WTC11 (cell line): ENCODE measurements at regions not wholly inside any gene's neighbourhood (a gene's known extent, or its start where the extent isn't known, plus 50 kb on each side); places are given as distances from the start of the nearest gene placed in this dataset.

Source experiments
- ATAC-seq: fragments of 200-7000 bp; cut with Tn5 transposase; 2 replicates; pipeline ENCODE4 v1.10.0; 2021; ENCODE audit warnings: mild to moderate bottlenecking, moderate library complexity
- CTCF ChIA-PET: fragments of 300-600 bp; sonication (Branson Sonifier 250); formaldehyde crosslinking; loops from one replicate; lab custom pipeline; 2021; ENCODE audit warnings: antibody characterized with exemption; lab: Charles Lee
- POLR2A ChIA-PET: fragments of 350-600 bp; sonication (Branson Sonifier 250); formaldehyde crosslinking; loops from one replicate; lab custom pipeline; 2021; ENCODE audit warnings: antibody characterized with exemption; lab: Charles Lee
- DNase-seq: peaks from one replicate; pipeline ENCODE4 v3.0.0; 2021; ENCODE audit warnings: low spot score
- H3K27ac Mint-ChIP-seq: 2 replicates; pipeline ENCODE4 v1.8.0; 2021; ENCODE audit warnings: mixed read lengths
- H3K27me3 Mint-ChIP-seq: 2 replicates; pipeline ENCODE4 v1.8.0; 2021; ENCODE audit warnings: low read depth, mild to moderate bottlenecking, moderate library complexity, mixed read lengths
- H3K36me3 Mint-ChIP-seq: 2 replicates; pipeline ENCODE4 v1.8.0; 2021; ENCODE audit warnings: mixed read lengths
- H3K4me1 Mint-ChIP-seq: 2 replicates; pipeline ENCODE4 v1.8.0; 2022; ENCODE audit warnings: mixed read lengths
- H3K4me3 Mint-ChIP-seq: 2 replicates; pipeline ENCODE4 v1.8.0; 2021; ENCODE audit warnings: mild to moderate bottlenecking, moderate library complexity, mixed read lengths
- H3K9me3 Mint-ChIP-seq: 2 replicates; pipeline ENCODE4 v1.8.0; 2021; ENCODE audit warnings: mixed read lengths
- CREM ChIP-seq: sonication (generic); formaldehyde crosslinking; IDR thresholded peaks from 2 replicates; pipeline ENCODE4 v1.8.1; 2022; ENCODE audit warnings: mild to moderate bottlenecking, missing genetic modification reagents, moderate library complexity
- EMX1 ChIP-seq: fragments of 250-450 bp; sonication (Bioruptor Pico); IDR thresholded peaks from 2 replicates; pipeline ENCODE4 v1.8.0; 2021; ENCODE audit warnings: mild to moderate bottlenecking
- ESRRA ChIP-seq: sonication (generic); formaldehyde crosslinking; IDR thresholded peaks from 2 replicates; pipeline ENCODE4 v1.8.1; 2022; ENCODE audit warnings: mild to moderate bottlenecking, missing genetic modification reagents, borderline replicate concordance
- FOXK1 ChIP-seq: sonication (generic); formaldehyde crosslinking; IDR thresholded peaks from 2 replicates; pipeline ENCODE4 v1.8.0; 2022; ENCODE audit warnings: mild to moderate bottlenecking, moderate library complexity, missing genetic modification reagents
- GTF2I ChIP-seq: fragments of 250-450 bp; sonication (Bioruptor Pico); conservative IDR thresholded peaks from 2 replicates; pipeline ENCODE4 v1.4.0; 2021; ENCODE audit warnings: mild to moderate bottlenecking
- NFE2L1 ChIP-seq: sonication (generic); formaldehyde crosslinking; IDR thresholded peaks from 2 replicates; pipeline ENCODE4 v1.8.1; 2023; ENCODE audit warnings: missing genetic modification reagents
- NR1H2 ChIP-seq: sonication (generic); formaldehyde crosslinking; IDR thresholded peaks from 2 replicates; pipeline ENCODE4 v1.9.0; 2021; ENCODE audit warnings: mild to moderate bottlenecking, moderate library complexity, missing genetic modification reagents
- RELA ChIP-seq: sonication (generic); formaldehyde crosslinking; IDR thresholded peaks from 2 replicates; pipeline ENCODE4 v1.8.1; 2022; ENCODE audit warnings: missing genetic modification reagents, mild to moderate bottlenecking, borderline replicate concordance
- TCF7 ChIP-seq: sonication (generic); formaldehyde crosslinking; IDR thresholded peaks from 2 replicates; pipeline ENCODE4 v1.8.0; 2022; ENCODE audit warnings: mild to moderate bottlenecking, low read depth, missing genetic modification reagents, moderate library complexity
- TEAD4 ChIP-seq: sonication (generic); formaldehyde crosslinking; IDR thresholded peaks from 2 replicates; pipeline ENCODE4 v1.8.0; 2022; ENCODE audit warnings: mild to moderate bottlenecking, missing genetic modification reagents
- ZNF121 ChIP-seq: sonication (generic); formaldehyde crosslinking; IDR thresholded peaks from 2 replicates; pipeline ENCODE4 v1.8.0; 2023; ENCODE audit warnings: missing genetic modification reagents
- ZNF317 ChIP-seq: sonication (generic); formaldehyde crosslinking; IDR thresholded peaks from 2 replicates; pipeline ENCODE4 v1.8.1; 2023; ENCODE audit warnings: low read depth, mild to moderate bottlenecking, moderate library complexity, missing genetic modification reagents, borderline replicate concordance
- ZNF423 ChIP-seq: fragments of 250-450 bp; sonication (Bioruptor Pico); IDR thresholded peaks from 2 replicates; pipeline ENCODE4 v2.1.2; 2022; ENCODE audit warnings: mild to moderate bottlenecking, moderate library complexity
- TF ChIP-seq, protein P1 (sequence below): sonication (generic); formaldehyde crosslinking; IDR thresholded peaks from 2 replicates; pipeline ENCODE4 v1.8.1; 2023; ENCODE audit warnings: mild to moderate bottlenecking, missing genetic modification reagents
- TF ChIP-seq, protein P2 (sequence below): sonication (generic); formaldehyde crosslinking; conservative IDR thresholded peaks from 2 replicates; pipeline ENCODE4 v1.8.1; 2022; ENCODE audit warnings: mild to moderate bottlenecking, missing genetic modification reagents
- TF ChIP-seq, protein P3 (sequence below): fragments of 250-450 bp; sonication (Bioruptor Pico); IDR thresholded peaks from 2 replicates; pipeline ENCODE4 v1.9.0; 2021; ENCODE audit warnings: moderate library complexity, mild to moderate bottlenecking, inconsistent platforms, borderline replicate concordance
- TF ChIP-seq, protein P4 (sequence below): sonication (generic); formaldehyde crosslinking; IDR thresholded peaks from 2 replicates; pipeline ENCODE4 v1.8.0; 2022; ENCODE audit warnings: mild to moderate bottlenecking, missing genetic modification reagents
- TF ChIP-seq, protein P5 (sequence below): sonication (generic); formaldehyde crosslinking; conservative IDR thresholded peaks from 2 replicates; pipeline ENCODE4 v1.8.1; 2023; ENCODE audit warnings: mild to moderate bottlenecking, low read depth, missing genetic modification reagents, moderate library complexity
- TF ChIP-seq, protein P6 (sequence below): sonication (generic); formaldehyde crosslinking; IDR thresholded peaks from 2 replicates; pipeline ENCODE4 v1.8.0; 2022; ENCODE audit warnings: mild to moderate bottlenecking, missing genetic modification reagents
- TF ChIP-seq, protein P7 (sequence below): sonication (generic); formaldehyde crosslinking; IDR thresholded peaks from 2 replicates; pipeline ENCODE4 v1.8.0; 2022; ENCODE audit warnings: mild to moderate bottlenecking, missing genetic modification reagents
- TF ChIP-seq, protein P8 (sequence below): sonication (generic); formaldehyde crosslinking; IDR thresholded peaks from 2 replicates; pipeline ENCODE4 v1.8.1; 2022; ENCODE audit warnings: low read depth, missing genetic modification reagents, borderline replicate concordance
- TF ChIP-seq, protein P9 (sequence below): sonication (generic); formaldehyde crosslinking; IDR thresholded peaks from 2 replicates; pipeline ENCODE4 v1.8.0; 2022; ENCODE audit warnings: missing genetic modification reagents

DNA sequence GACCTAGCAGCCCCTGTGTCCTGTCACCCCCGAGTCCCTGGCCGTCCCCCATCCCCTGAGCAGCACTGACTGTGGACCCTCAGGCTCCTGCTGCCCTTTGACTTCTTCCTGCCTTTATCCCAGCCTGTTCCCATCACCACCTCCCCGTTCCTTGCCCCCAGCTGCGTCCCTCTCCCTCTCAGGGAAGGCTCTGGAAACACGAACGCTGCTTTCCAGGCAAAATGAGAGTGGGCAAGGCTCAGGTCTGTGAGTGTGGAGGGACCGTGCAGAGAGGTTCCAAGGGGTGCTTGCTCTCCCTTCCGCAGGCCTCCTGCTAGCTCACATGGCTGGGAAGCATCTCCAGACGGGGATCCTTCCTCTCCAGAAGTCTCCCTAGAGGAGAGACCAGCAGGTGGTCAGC is 501.8 kb upstream of the SALL3 start (continued):
- TF ChIP-seq, protein P1, sequence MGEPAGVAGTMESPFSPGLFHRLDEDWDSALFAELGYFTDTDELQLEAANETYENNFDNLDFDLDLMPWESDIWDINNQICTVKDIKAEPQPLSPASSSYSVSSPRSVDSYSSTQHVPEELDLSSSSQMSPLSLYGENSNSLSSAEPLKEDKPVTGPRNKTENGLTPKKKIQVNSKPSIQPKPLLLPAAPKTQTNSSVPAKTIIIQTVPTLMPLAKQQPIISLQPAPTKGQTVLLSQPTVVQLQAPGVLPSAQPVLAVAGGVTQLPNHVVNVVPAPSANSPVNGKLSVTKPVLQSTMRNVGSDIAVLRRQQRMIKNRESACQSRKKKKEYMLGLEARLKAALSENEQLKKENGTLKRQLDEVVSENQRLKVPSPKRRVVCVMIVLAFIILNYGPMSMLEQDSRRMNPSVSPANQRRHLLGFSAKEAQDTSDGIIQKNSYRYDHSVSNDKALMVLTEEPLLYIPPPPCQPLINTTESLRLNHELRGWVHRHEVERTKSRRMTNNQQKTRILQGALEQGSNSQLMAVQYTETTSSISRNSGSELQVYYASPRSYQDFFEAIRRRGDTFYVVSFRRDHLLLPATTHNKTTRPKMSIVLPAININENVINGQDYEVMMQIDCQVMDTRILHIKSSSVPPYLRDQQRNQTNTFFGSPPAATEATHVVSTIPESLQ (CRISPR knock-in tag), result no peak
- TF ChIP-seq GTF2I, result no peak
- TF ChIP-seq, protein P2, sequence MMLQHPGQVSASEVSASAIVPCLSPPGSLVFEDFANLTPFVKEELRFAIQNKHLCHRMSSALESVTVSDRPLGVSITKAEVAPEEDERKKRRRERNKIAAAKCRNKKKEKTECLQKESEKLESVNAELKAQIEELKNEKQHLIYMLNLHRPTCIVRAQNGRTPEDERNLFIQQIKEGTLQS, result no peak
- TF ChIP-seq, protein P3, sequence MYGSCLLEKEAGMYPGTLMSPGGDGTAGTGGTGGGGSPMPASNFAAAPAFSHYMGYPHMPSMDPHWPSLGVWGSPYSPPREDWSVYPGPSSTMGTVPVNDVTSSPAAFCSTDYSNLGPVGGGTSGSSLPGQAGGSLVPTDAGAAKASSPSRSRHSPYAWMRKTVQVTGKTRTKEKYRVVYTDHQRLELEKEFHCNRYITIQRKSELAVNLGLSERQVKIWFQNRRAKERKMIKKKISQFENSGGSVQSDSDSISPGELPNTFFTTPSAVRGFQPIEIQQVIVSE, result no peak

DNA sequence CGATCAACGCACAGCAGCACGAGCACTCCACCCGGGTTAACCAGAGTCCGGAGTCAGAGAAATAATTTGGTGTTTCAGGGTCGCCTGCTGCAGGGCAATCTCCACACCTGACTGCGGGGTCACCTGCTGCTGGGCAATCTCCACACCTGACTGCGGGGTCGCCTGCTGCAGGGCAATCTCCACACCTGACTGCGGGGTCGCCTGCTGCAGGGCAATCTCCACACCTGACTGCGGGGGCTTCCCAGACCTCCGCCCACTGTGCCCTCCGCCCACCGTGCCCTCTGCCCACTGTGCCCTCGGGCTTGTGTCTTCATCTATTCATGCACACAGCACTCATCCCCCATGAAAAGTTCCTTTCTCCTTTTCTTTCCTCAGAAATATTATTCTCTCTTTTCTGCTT is 500.2 kb upstream of the SALL3 start:
- no peak for DNase-seq
- H3K27me3 Mint-ChIP-seq, result no peaks in the 10 kb centered on the region; the same call in 1 of the 2 replicates
- H3K9me3 Mint-ChIP-seq, result peaks cover 27% of the 10 kb centered on the region
- no peak overlapping the region for H3K27ac Mint-ChIP-seq
- TF ChIP-seq, protein P4, sequence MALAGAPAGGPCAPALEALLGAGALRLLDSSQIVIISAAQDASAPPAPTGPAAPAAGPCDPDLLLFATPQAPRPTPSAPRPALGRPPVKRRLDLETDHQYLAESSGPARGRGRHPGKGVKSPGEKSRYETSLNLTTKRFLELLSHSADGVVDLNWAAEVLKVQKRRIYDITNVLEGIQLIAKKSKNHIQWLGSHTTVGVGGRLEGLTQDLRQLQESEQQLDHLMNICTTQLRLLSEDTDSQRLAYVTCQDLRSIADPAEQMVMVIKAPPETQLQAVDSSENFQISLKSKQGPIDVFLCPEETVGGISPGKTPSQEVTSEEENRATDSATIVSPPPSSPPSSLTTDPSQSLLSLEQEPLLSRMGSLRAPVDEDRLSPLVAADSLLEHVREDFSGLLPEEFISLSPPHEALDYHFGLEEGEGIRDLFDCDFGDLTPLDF, result no peak
- TF ChIP-seq, protein P3, result no peak
- TF ChIP-seq, protein P5, sequence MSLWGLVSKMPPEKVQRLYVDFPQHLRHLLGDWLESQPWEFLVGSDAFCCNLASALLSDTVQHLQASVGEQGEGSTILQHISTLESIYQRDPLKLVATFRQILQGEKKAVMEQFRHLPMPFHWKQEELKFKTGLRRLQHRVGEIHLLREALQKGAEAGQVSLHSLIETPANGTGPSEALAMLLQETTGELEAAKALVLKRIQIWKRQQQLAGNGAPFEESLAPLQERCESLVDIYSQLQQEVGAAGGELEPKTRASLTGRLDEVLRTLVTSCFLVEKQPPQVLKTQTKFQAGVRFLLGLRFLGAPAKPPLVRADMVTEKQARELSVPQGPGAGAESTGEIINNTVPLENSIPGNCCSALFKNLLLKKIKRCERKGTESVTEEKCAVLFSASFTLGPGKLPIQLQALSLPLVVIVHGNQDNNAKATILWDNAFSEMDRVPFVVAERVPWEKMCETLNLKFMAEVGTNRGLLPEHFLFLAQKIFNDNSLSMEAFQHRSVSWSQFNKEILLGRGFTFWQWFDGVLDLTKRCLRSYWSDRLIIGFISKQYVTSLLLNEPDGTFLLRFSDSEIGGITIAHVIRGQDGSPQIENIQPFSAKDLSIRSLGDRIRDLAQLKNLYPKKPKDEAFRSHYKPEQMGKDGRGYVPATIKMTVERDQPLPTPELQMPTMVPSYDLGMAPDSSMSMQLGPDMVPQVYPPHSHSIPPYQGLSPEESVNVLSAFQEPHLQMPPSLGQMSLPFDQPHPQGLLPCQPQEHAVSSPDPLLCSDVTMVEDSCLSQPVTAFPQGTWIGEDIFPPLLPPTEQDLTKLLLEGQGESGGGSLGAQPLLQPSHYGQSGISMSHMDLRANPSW, result no peak
- TF ChIP-seq ZNF423 (CRISPR knock-in tag) (no peak), CREM (CRISPR knock-in tag) (no peak), ESRRA (CRISPR knock-in tag) (no peak), NFE2L1 (CRISPR knock-in tag) (no peak), FOXK1 (CRISPR knock-in tag) (no peak), ZNF121 (no peak), ZNF317 (CRISPR knock-in tag) (no peak), GTF2I (no peak), TCF7 (no peak), NR1H2 (CRISPR knock-in tag) (no peak), RELA (CRISPR knock-in tag) (no peak), EMX1 (CRISPR knock-in tag) (no peak), TEAD4 (CRISPR knock-in tag) (no peak)
- TF ChIP-seq, protein P6, sequence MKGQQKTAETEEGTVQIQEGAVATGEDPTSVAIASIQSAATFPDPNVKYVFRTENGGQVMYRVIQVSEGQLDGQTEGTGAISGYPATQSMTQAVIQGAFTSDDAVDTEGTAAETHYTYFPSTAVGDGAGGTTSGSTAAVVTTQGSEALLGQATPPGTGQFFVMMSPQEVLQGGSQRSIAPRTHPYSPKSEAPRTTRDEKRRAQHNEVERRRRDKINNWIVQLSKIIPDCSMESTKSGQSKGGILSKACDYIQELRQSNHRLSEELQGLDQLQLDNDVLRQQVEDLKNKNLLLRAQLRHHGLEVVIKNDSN, result no peak
- TF ChIP-seq, protein P7, sequence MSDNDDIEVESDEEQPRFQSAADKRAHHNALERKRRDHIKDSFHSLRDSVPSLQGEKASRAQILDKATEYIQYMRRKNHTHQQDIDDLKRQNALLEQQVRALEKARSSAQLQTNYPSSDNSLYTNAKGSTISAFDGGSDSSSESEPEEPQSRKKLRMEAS, result no peak
- TF ChIP-seq, protein P8, sequence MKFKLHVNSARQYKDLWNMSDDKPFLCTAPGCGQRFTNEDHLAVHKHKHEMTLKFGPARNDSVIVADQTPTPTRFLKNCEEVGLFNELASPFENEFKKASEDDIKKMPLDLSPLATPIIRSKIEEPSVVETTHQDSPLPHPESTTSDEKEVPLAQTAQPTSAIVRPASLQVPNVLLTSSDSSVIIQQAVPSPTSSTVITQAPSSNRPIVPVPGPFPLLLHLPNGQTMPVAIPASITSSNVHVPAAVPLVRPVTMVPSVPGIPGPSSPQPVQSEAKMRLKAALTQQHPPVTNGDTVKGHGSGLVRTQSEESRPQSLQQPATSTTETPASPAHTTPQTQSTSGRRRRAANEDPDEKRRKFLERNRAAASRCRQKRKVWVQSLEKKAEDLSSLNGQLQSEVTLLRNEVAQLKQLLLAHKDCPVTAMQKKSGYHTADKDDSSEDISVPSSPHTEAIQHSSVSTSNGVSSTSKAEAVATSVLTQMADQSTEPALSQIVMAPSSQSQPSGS (CRISPR knock-in tag), result no peak
- TF ChIP-seq, protein P9, sequence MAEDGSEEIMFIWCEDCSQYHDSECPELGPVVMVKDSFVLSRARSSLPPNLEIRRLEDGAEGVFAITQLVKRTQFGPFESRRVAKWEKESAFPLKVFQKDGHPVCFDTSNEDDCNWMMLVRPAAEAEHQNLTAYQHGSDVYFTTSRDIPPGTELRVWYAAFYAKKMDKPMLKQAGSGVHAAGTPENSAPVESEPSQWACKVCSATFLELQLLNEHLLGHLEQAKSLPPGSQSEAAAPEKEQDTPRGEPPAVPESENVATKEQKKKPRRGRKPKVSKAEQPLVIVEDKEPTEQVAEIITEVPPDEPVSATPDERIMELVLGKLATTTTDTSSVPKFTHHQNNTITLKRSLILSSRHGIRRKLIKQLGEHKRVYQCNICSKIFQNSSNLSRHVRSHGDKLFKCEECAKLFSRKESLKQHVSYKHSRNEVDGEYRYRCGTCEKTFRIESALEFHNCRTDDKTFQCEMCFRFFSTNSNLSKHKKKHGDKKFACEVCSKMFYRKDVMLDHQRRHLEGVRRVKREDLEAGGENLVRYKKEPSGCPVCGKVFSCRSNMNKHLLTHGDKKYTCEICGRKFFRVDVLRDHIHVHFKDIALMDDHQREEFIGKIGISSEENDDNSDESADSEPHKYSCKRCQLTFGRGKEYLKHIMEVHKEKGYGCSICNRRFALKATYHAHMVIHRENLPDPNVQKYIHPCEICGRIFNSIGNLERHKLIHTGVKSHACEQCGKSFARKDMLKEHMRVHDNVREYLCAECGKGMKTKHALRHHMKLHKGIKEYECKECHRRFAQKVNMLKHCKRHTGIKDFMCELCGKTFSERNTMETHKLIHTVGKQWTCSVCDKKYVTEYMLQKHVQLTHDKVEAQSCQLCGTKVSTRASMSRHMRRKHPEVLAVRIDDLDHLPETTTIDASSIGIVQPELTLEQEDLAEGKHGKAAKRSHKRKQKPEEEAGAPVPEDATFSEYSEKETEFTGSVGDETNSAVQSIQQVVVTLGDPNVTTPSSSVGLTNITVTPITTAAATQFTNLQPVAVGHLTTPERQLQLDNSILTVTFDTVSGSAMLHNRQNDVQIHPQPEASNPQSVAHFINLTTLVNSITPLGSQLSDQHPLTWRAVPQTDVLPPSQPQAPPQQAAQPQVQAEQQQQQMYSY (CRISPR knock-in tag), result no peak
- TF ChIP-seq, all 79 proteins: peak for 0
- Mint-ChIP-seq H3K4me1 (no peaks in the 10 kb centered on the region), H3K4me3 (no peak overlapping the region), H3K36me3 (peaks cover 14% of the 10 kb centered on the region)
- POLR2A ChIA-PET, result no interaction called here
- ATAC-seq, result no peak
- CTCF ChIA-PET, result no interaction called here
